ENCODE measurements at regions not wholly inside any gene's neighbourhood (a gene's known extent, or its start where the extent isn't known, plus 50 kb on each side); places are given as distances from the start of the nearest gene placed in this dataset.

DNA sequence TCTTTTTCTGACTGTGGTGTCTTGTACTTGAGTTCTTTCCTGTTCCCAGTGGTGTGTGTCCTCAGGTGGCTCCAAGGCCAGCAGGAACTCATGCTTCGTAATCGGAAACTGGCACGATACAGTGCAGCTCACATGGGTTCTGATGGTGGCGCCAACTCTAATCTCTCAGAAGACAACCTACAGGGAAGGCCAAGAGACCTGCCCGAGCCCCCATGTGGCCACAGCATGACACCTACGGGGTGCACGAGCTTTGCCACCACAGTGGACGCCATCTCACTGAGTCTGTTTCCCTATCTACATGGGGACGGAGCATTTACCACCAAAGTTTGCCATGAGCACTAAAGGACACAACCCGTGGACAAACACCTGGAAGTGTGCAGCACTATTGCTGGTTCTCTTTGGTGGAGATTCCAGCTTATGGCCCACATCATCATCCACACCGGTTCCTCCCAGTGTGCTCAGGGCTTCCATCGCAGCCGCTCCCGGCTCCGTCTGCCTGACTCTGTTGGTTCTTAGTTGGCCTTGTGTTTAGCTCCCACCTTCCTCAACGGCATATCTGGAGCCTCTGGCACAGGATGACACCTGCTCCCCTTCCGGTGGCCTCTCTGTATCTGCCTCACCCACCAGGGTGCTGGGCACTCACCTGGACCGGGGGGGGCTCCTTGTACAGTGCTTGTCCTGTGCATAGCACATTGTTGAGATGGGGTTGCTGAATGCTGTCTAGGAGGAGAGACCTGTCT, 586.6 kb upstream of the MKI67 start:
- Histone ChIP-seq H3K4me3 (no peak overlapping the region), H3K27me3 (peaks cover 0 to 22% (median 4%) of the 10 kb centered on the region in 9 donors), H3K27ac (no peak overlapping the region), H3K4me1 (peaks cover 0 to 7% (median 0%) of the 10 kb centered on the region in 12 donors), H3K9me3 (no peaks in the 10 kb centered on the region), H3K36me3 (no peaks in the 10 kb centered on the region)
- no peak for TF ChIP-seq POLR2A (IDR thresholded peaks at IDR 0.05)
- TF ChIP-seq, protein P1, sequence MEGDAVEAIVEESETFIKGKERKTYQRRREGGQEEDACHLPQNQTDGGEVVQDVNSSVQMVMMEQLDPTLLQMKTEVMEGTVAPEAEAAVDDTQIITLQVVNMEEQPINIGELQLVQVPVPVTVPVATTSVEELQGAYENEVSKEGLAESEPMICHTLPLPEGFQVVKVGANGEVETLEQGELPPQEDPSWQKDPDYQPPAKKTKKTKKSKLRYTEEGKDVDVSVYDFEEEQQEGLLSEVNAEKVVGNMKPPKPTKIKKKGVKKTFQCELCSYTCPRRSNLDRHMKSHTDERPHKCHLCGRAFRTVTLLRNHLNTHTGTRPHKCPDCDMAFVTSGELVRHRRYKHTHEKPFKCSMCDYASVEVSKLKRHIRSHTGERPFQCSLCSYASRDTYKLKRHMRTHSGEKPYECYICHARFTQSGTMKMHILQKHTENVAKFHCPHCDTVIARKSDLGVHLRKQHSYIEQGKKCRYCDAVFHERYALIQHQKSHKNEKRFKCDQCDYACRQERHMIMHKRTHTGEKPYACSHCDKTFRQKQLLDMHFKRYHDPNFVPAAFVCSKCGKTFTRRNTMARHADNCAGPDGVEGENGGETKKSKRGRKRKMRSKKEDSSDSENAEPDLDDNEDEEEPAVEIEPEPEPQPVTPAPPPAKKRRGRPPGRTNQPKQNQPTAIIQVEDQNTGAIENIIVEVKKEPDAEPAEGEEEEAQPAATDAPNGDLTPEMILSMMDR (IDR thresholded peaks at IDR 0.05): no peak
- 87 to 95% (median 93%) methylated on average over 16 to 18 of the region's 18 CpGs for WGBS, 4 donors
- no peak for ATAC-seq
- no peak for DNase-seq
- intact Hi-C loops (cut with DNase I): no loop called here

DNA sequence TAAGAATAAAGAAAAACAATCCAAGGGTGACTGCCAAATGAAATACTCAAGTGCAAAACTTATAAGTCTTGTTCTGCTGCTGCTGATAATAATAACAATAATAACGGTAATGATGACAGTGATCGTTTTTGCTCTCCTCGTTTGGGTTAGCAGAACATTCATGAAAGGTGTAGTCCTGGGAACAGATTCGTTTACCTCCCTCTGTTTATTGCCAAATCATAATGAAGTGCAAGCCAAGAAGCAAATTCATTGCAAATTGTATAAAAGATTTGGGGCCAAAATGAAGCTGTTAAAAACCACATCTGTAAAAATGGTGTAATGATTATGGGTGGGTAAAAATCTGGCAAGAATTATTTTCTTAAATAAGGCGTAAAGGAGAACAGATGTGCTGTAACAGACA, 587.2 kb upstream of the MKI67 start:
- intact Hi-C loops (cut with DNase I): no loop called here
- TF ChIP-seq, protein P1 (IDR thresholded peaks at IDR 0.05): no peak
- no peak for TF ChIP-seq POLR2A (IDR thresholded peaks at IDR 0.05)
- WGBS, 4 donors: 71 to 85% (median 82%) methylated on average over 5 of the region's 5 CpGs

DNA sequence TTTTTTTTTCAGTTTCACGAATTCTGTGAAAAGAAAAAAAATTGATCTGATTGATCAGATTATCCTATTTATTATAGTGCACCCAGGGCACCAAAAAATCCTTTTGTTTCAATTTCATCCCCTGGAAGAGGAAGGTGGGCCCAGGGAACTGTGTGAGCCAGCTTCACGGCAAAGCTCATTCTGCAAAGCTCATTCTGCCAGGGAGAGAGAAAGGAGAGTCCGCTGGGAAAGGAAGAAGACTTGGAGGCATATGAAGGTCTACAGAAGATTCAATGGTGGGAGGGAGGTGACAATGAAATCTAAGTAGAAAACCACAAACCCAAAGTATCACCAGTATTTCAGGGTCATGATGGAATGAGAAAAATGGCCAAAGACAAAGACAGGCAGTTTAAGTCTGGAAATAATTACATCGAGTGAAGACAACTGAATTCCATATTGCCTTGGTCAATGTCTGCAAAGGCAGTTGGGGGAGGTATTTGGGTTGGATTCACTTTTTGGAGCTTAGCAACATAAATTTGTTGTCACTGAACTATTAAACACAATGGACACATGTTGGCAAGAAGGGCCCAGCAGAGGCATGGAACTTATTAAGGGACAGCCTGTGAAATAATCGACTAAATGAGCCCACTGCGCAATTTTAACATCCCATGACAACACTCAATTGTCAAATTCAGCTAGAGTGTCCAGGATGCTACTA, 587.8 kb upstream of the MKI67 start:
- H3K4me1 ChIP-seq: peaks cover 0 to 7% (median 0%) of the 10 kb centered on the region in 12 donors
- H3K27me3 ChIP-seq: peaks cover 0 to 22% (median 4%) of the 10 kb centered on the region in 9 donors
- intact Hi-C loops (cut with DNase I): no loop called here
- H3K36me3 ChIP-seq: no peaks in the 10 kb centered on the region
- no peak for TF ChIP-seq POLR2A (IDR thresholded peaks at IDR 0.05)
- TF ChIP-seq, protein P1 (IDR thresholded peaks at IDR 0.05): no peak
- H3K9me3 ChIP-seq: no peaks in the 10 kb centered on the region
- ATAC-seq (no peak), DNase-seq (no peak)
- no peak overlapping the region for H3K4me3 ChIP-seq
- no peak overlapping the region for H3K27ac ChIP-seq
- 72 to 76% (median 74%) methylated on average over 6 of the region's 6 CpGs for WGBS, 4 donors

More for the DNA sequence above, 587.2 kb upstream of the MKI67 start:
- peaks cover 0 to 22% (median 4%) of the 10 kb centered on the region in 9 donors for H3K27me3 ChIP-seq
- DNase-seq (no peak), ATAC-seq (no peak)
- no peak overlapping the region for H3K4me3 ChIP-seq
- no peaks in the 10 kb centered on the region for H3K9me3 ChIP-seq
- H3K27ac ChIP-seq: no peak overlapping the region
- H3K4me1 ChIP-seq: peaks cover 0 to 7% (median 0%) of the 10 kb centered on the region in 12 donors
- no peaks in the 10 kb centered on the region for H3K36me3 ChIP-seq

DNA sequence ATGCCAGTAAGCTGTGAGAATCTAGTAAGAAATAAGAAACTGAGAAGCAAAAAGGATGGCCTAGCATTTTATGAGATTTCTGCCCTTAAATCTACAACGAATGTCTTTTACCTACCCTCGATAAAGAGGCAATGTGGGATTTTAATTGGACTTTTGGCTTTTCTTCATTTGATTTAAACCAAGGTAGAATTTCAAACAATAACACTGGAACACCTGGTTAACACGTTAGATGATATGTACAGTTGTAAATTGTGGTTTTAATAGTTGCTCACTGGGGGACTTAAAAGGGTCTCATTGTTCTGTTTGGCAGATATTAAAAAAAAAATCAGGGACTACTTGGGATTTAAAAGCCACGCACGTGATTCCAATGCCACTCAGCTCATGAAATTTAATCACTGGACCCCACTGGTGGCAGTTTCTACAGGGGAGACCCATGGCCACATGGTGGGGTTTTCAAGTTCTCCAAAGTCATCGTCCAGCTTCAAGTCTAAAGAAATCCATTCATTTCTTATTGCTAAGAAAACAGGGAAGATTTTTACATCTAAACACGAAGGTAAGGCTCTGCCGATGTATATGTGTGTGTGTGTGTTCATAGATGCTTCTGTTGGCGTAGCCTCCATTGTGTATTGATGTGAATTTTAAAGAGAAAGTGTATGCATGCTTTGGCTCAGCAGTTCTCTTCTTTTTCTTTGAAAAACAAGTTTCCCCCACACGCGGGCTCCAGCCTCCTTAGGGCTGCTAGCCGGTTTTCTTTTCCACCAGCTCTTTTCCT, 588.6 kb upstream of the MKI67 start:
- H3K9me3 ChIP-seq: no peaks in the 10 kb centered on the region
- H3K27me3 ChIP-seq: peaks cover 0 to 19% (median 4%) of the 10 kb centered on the region in 9 donors
- H3K4me1 ChIP-seq: peaks cover 0 to 7% (median 0%) of the 10 kb centered on the region in 12 donors
- DNase-seq: no peak
- ATAC-seq: no peak
- intact Hi-C loops (cut with DNase I): no loop called here
- no peaks in the 10 kb centered on the region for H3K36me3 ChIP-seq
- TF ChIP-seq, protein P1 (IDR thresholded peaks at IDR 0.05): no peak
- no peak for TF ChIP-seq POLR2A (IDR thresholded peaks at IDR 0.05)
- WGBS, 4 donors: 75 to 78% (median 77%) methylated on average over 12 of the region's 12 CpGs
- no peak overlapping the region for H3K4me3 ChIP-seq
- H3K27ac ChIP-seq: no peak overlapping the region
